NCI-H2227 treated with DMSO at 0.1 percent for 48 hours (cell line): ENCODE measurements at regions not wholly inside any gene's neighbourhood (a gene's known extent, or its start where the extent isn't known, plus 50 kb on each side); places are given as distances from the start of the nearest gene placed in this dataset.
A peak's percentile ranks its signal among the peaks of the same experiment; 100 is the strongest.

ENCODE experiments used
- DNase-seq: peaks from one replicate; lab custom pipeline; 2025; lab: John Stamatoyannopoulos, UW

GRCh38 chr19:28977826-28978225 lies 235.1 kb downstream of the UQCRFS1 start:
- no peak for DNase-seq

GRCh38 chr19:28972058-28972852 lies 240.7 kb downstream of the UQCRFS1 start:
- no peak for DNase-seq

- DNase-seq: no peak
Observed at GRCh38 chr19:28971513-28971912, 241.4 kb downstream of the UQCRFS1 start.

- peak; percentile 51 for DNase-seq
Observed at GRCh38 chr19:28971049-28971448, 241.9 kb downstream of the UQCRFS1 start.

- no peak for DNase-seq
Observed at GRCh38 chr19:28968721-28969120, 244.2 kb downstream of the UQCRFS1 start.

- peak; percentile 98 for DNase-seq
Observed at GRCh38 chr19:28966737-28967399, 246.1 kb downstream of the UQCRFS1 start.

- DNase-seq: no peak
Observed at GRCh38 chr19:28964500-28964899, 248.5 kb downstream of the UQCRFS1 start.

- no peak for DNase-seq
Observed at GRCh38 chr19:28963486-28964250, 249.3 kb downstream of the UQCRFS1 start.

GRCh38 chr19:28961772-28962500 lies 251.0 kb downstream of the UQCRFS1 start:
- DNase-seq: no peak

GRCh38 chr19:28960986-28961705 lies 251.8 kb downstream of the UQCRFS1 start:
- DNase-seq: no peak

GRCh38 chr19:28960586-28960985 lies 252.4 kb downstream of the UQCRFS1 start:
- DNase-seq: no peak

GRCh38 chr19:28956961-28957360 lies 256.0 kb downstream of the UQCRFS1 start:
- DNase-seq: no peak

- DNase-seq: no peak
Observed at GRCh38 chr19:28956421-28956820, 256.5 kb downstream of the UQCRFS1 start.

- no peak for DNase-seq
Observed at GRCh38 chr19:28949535-28949934, 263.4 kb downstream of the UQCRFS1 start.

GRCh38 chr19:28949027-28949426 lies 263.9 kb downstream of the UQCRFS1 start:
- no peak for DNase-seq

- DNase-seq: no peak
Observed at GRCh38 chr19:28948566-28948965, 264.4 kb downstream of the UQCRFS1 start.

GRCh38 chr19:28948026-28948425 lies 264.9 kb downstream of the UQCRFS1 start:
- DNase-seq: no peak

GRCh38 chr19:28943651-28944050 lies 269.3 kb downstream of the UQCRFS1 start:
- no peak for DNase-seq

GRCh38 chr19:28941833-28942232 lies 271.1 kb downstream of the UQCRFS1 start:
- no peak for DNase-seq

GRCh38 chr19:28940751-28941500 lies 272.0 kb downstream of the UQCRFS1 start:
- no peak for DNase-seq

- no peak for DNase-seq
Observed at GRCh38 chr19:28939236-28939635, 273.7 kb downstream of the UQCRFS1 start.
